ENCODE measurements at regions not wholly inside any gene's neighbourhood (a gene's known extent, or its start where the extent isn't known, plus 50 kb on each side); places are given as distances from the start of the nearest gene placed in this dataset.

DNA sequence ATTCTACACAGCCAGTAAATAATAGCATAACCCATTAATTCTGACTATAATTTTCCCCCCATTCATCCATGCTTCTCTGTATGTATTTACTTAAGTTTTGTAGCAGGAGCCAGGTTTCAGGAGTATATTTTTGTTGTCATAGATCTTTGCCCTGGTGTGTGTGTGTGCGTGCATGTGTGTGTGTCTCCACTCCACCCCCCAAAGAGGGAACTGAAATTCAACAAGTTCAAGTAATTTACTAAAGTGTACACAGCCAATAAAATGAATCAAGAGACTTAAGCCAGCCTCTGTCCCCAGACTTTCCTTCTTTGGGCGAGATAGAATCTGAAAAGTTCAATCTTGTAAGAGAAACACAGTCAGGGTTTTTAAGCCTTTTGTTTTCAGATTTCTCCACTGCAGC is 792.0 kb downstream of the MED13L start:
- H3K27ac Mint-ChIP-seq: no peak overlapping the region
- TF ChIP-seq, protein P1, sequence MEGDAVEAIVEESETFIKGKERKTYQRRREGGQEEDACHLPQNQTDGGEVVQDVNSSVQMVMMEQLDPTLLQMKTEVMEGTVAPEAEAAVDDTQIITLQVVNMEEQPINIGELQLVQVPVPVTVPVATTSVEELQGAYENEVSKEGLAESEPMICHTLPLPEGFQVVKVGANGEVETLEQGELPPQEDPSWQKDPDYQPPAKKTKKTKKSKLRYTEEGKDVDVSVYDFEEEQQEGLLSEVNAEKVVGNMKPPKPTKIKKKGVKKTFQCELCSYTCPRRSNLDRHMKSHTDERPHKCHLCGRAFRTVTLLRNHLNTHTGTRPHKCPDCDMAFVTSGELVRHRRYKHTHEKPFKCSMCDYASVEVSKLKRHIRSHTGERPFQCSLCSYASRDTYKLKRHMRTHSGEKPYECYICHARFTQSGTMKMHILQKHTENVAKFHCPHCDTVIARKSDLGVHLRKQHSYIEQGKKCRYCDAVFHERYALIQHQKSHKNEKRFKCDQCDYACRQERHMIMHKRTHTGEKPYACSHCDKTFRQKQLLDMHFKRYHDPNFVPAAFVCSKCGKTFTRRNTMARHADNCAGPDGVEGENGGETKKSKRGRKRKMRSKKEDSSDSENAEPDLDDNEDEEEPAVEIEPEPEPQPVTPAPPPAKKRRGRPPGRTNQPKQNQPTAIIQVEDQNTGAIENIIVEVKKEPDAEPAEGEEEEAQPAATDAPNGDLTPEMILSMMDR (IDR thresholded peaks at IDR 0.05): no peak
- peaks cover 28% of the 10 kb centered on the region for H3K9me3 Mint-ChIP-seq
- peaks cover 17% of the 10 kb centered on the region for H3K4me1 Mint-ChIP-seq
- peaks cover 7% of the 10 kb centered on the region for H3K36me3 Mint-ChIP-seq (ENCODE audit: low read depth)
- peaks cover 13% of the 10 kb centered on the region for H3K27me3 Mint-ChIP-seq (ENCODE audit: low read depth, poor library complexity)
- H3K4me3 Mint-ChIP-seq: peak overlapping the region; percentile 32
- no peak for DNase-seq

DNA sequence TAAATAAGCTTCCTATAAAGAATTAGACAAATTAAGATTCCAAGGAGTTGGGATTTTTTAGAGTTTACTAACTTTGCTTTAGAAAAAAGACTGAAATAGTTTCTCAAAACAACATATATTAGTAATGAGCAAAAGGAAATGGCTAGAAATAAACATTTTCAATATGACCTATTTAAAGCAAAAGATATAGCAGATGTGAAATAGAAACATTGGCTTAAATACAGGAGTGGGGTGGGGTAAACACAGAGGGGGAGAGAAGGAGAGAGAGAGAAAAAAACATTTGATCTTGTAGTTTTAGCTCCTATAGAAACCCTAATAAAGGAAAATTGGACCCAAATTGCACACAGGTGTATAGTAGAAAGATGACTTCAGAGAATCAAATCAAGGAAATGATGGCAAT is 794.5 kb downstream of the MED13L start:
- Mint-ChIP-seq H3K9me3 (peaks cover 28% of the 10 kb centered on the region), H3K4me1 (peaks cover 17% of the 10 kb centered on the region), H3K27me3 (ENCODE audit: low read depth, poor library complexity) (peaks cover 3% of the 10 kb centered on the region), H3K4me3 (no peak overlapping the region), H3K36me3 (ENCODE audit: low read depth) (peaks cover 7% of the 10 kb centered on the region), H3K27ac (no peak overlapping the region)
- DNase-seq: no peak
- TF ChIP-seq, protein P1 (IDR thresholded peaks at IDR 0.05): no peak

DNA sequence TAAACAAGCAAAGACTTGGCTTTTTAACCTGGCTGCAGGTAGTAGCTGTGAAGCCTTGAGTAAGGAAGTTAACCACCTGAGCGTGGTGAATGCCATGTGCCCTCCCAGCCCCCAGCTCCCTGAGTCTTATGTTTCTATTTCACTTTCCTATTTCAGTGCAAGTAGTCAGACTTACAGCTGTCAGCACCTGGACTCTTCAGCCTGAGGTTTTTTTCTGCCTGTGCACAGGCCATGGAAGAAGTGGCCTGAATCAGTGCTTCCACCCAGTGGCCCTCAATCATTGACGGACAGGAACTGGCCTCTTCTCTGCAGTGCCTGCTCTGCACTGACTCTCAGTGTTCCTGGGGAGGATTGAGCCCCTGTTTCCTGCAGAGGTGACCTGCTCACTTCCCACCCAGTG is 796.4 kb downstream of the MED13L start:
- Mint-ChIP-seq H3K27ac (no peak overlapping the region), H3K27me3 (ENCODE audit: low read depth, poor library complexity) (peaks cover 3% of the 10 kb centered on the region), H3K4me3 (no peak overlapping the region), H3K9me3 (peaks cover 28% of the 10 kb centered on the region), H3K36me3 (ENCODE audit: low read depth) (peaks cover 7% of the 10 kb centered on the region), H3K4me1 (peaks cover 10% of the 10 kb centered on the region)
- TF ChIP-seq, protein P1 (IDR thresholded peaks at IDR 0.05): no peak
- DNase-seq: no peak

DNA sequence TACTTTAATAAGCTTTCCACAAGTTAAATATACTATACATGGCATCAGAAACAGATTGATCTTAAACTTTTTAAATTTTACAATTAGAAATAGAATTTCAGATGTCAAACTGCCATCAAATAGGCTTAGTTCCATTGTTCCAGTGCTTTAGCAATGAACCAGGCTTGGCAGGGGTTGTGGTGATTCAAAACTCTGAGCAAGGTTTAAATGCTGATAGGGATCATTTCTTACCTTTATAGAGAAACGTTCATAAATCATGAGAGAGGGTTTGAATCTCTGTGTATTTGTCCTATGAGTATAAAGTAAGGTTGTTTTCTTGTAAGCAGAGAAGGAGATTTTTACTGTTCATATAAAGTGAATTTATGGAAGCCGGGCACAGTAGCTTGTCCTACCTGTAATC is 794.5 kb upstream of the TBX3 start:
- Mint-ChIP-seq H3K27ac (no peak overlapping the region), H3K27me3 (ENCODE audit: low read depth, poor library complexity) (peaks cover 6% of the 10 kb centered on the region), H3K9me3 (peaks cover 11% of the 10 kb centered on the region), H3K4me1 (no peaks in the 10 kb centered on the region), H3K4me3 (no peak overlapping the region), H3K36me3 (ENCODE audit: low read depth) (no peaks in the 10 kb centered on the region)
- DNase-seq: no peak
- TF ChIP-seq, protein P1 (IDR thresholded peaks at IDR 0.05): no peak

DNA sequence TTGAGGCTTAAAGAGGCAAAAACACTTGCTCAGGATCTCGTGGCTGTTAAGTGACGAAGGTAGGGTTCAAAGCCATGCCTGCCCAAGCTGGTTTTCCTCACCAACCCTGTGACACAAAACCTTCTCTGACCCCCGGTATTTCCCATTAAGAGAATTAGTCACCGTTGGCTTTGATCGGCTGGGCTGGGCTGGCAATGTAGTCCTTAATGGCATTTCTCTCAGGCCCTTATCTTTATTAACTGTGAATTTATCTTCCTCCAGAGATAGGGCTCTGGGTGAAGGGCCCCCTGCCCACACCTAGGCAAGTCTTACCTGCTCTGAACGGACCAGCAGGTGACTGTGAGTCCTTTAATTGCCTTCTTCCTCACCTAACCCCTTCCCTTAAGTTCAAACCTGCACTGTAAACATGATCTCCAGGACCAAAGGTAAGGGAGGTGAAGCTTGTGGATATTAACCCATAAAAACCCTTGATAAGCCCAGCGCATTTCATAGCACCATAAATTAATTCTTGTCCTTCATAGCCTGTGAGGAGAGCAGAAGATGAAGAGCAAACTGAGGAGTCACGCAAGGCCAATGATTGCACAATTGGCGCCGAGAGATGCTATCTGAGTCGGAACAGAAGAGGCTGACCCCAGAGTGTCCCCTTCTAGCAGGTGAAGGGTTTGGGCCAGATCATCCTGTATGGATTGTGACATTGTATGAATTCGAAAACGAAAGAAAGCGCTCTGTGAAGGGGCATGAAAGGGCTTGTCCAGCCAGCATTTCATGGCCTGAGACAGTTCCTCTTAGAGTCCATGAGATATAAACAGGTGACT is 790.8 kb upstream of the TBX3 start:
- Mint-ChIP-seq H3K27me3 (ENCODE audit: low read depth, poor library complexity) (peaks cover 6% of the 10 kb centered on the region), H3K9me3 (peaks cover 7% of the 10 kb centered on the region), H3K36me3 (ENCODE audit: low read depth) (no peaks in the 10 kb centered on the region), H3K4me3 (no peak overlapping the region), H3K27ac (no peak overlapping the region), H3K4me1 (no peaks in the 10 kb centered on the region)
- no peak for DNase-seq
- TF ChIP-seq, protein P1 (IDR thresholded peaks at IDR 0.05): no peak

All from nephron progenitor cell (in vitro differentiated cells).